HepG2 (cell line): ENCODE measurements at regions not wholly inside any gene's neighbourhood (a gene's known extent, or its start where the extent isn't known, plus 50 kb on each side); places are given as distances from the start of the nearest gene placed in this dataset.

ENCODE experiments used
- ATAC-seq: fragments of 200-7000 bp; cut with Tn5 transposase; 3 replicates; pipeline ENCODE4 v1.9.1; 2020; ENCODE audit warnings: mild to moderate bottlenecking, moderate library complexity
- BruUV-seq: library from RNA; stranded (reverse); fragments of 400-500 nt; replicated peaks from 2 replicates; lab custom pipeline; 2021; lab: Mats Ljungman, UMichigan
- CTCF ChIA-PET: fragments of 300-600 bp; formaldehyde crosslinking; extraction: SDS; loops from one replicate; lab custom pipeline; 2021; ENCODE audit warnings: low total read pairs, inconsistent platforms, low intra/inter-chr PET ratio; lab: Yijun Ruan, JAX
- POLR2A ChIA-PET: fragments of 350-600 bp; sonication (Branson Sonifier 250); formaldehyde crosslinking; loops from one replicate; lab custom pipeline; 2020; ENCODE audit warnings: antibody characterized with exemption, inconsistent platforms; lab: Yijun Ruan, JAX
- DNase-seq: peaks from one replicate; pipeline ENCODE4 v3.0.0-alpha.2; 2015; ENCODE audit warnings: low spot score
- FAIRE-seq: peaks from 3 replicates; lab custom pipeline; 2011; peaks lifted over from hg19 to GRCh38; lab: Jason Lieb, UNC
- H2AFZ ChIP-seq: one replicate; pipeline ENCODE4 v1.6.1; 2011; ENCODE audit warnings: low read length, inconsistent platforms
- H3K27ac ChIP-seq: fragments of 300-600 bp; 3 replicates; pipeline ENCODE4 v1.8.0; 2011; ENCODE audit warnings: mixed run types, mild to moderate bottlenecking, mixed read lengths, low read length, inconsistent platforms; ENCODE audit not compliant: insufficient read depth; ENCODE audit errors: extremely low read length
- H3K27me3 ChIP-seq, 2 experiments: fragments of 200-600 bp in 1 of 2; 2 replicates in 1 of 2; 3 replicates in 1 of 2; pipeline versions ENCODE4 v1.6.0 to v1.8.0; 2011; ENCODE audit warnings: low read length in 2 of 2, mild to moderate bottlenecking in 2 of 2, moderate library complexity in 2 of 2, inconsistent platforms in 1 of 2; ENCODE audit not compliant: insufficient read depth in 2 of 2, control insufficient read depth in 1 of 2
- H3K36me3 ChIP-seq, 2 experiments: fragments of 200-600 bp in 1 of 2; replicated peaks in 1 of 2; 2 replicates in 1 of 2; 3 replicates in 1 of 2; pipeline versions ENCODE4 v1.5.1 to v1.8.0; 2011; ENCODE audit warnings: low read length in 2 of 2, inconsistent platforms in 1 of 2; ENCODE audit not compliant: insufficient read depth in 2 of 2, control insufficient read depth in 1 of 2
- H3K4me1 ChIP-seq: 2 replicates; pipeline ENCODE4 v1.5.1; 2012; ENCODE audit warnings: low read length, inconsistent platforms; ENCODE audit not compliant: insufficient read depth
- H3K4me2 ChIP-seq: 2 replicates; pipeline ENCODE4 v1.6.0; 2011; ENCODE audit warnings: low read depth, low read length, inconsistent platforms
- H3K4me3 ChIP-seq, 3 experiments: fragments of 200-600 bp in 1 of 3; sonication (generic), shearing (Covaris generic) in 1 of 3; replicated peaks in 1 of 3; 2 replicates each; pipeline ENCODE4 v1.5.1; 2011 to 2016; ENCODE audit warnings: low read length in 3 of 3, inconsistent platforms in 2 of 3, low read depth in 2 of 3, mild to moderate bottlenecking in 2 of 3, control low read depth in 1 of 3, mixed read lengths in 1 of 3; ENCODE audit not compliant: insufficient read depth in 1 of 3
- H3K79me2 ChIP-seq: one replicate; pipeline ENCODE4 v1.6.1; 2011; ENCODE audit warnings: low read length, inconsistent platforms; ENCODE audit not compliant: insufficient read depth
- H3K9ac ChIP-seq: 2 replicates; pipeline ENCODE4 v1.6.0; 2011; ENCODE audit warnings: mild to moderate bottlenecking, low read depth, low read length, inconsistent platforms; ENCODE audit not compliant: insufficient read depth
- H3K9me3 ChIP-seq: 2 replicates; pipeline ENCODE4 v1.5.1; 2012; ENCODE audit warnings: mild to moderate bottlenecking, low read length
- H4K20me1 ChIP-seq: 2 replicates; pipeline ENCODE4 v1.6.0; 2011; ENCODE audit warnings: inconsistent platforms, mild to moderate bottlenecking, low read length, moderate library complexity; ENCODE audit not compliant: insufficient read depth
- CEBPB ChIP-seq: IDR thresholded peaks from 2 replicates; pipeline ENCODE4 v1.6.1; 2011; ENCODE audit warnings: low read depth, low read length, improper control_type of control experiment, borderline replicate concordance
- EEA1 ChIP-seq: sonication (generic); formaldehyde crosslinking; IDR thresholded peaks from 2 replicates; pipeline ENCODE4 v1.5.1; 2020; ENCODE audit warnings: mild to moderate bottlenecking, missing genetic modification reagents, borderline replicate concordance
- EED ChIP-seq: sonication (generic); formaldehyde crosslinking; IDR thresholded peaks from 2 replicates; pipeline ENCODE4 v1.5.0; 2020; ENCODE audit warnings: mild to moderate bottlenecking, missing genetic modification reagents
- HOXA3 ChIP-seq: sonication (generic); formaldehyde crosslinking; IDR thresholded peaks from 2 replicates; pipeline ENCODE4 v1.5.0; 2020; ENCODE audit warnings: missing genetic modification reagents
- IKZF4 ChIP-seq: sonication (generic); formaldehyde crosslinking; IDR thresholded peaks from 2 replicates; pipeline ENCODE4 v1.5.1; 2020; ENCODE audit warnings: borderline replicate concordance, mild to moderate bottlenecking, low read depth, missing genetic modification reagents; ENCODE audit errors: not compliant biosample characterization
- KLF11 ChIP-seq: IDR thresholded peaks from 2 replicates; pipeline ENCODE4 v1.6.1; 2016; ENCODE audit warnings: missing compliant biosample characterization
- KMT2B ChIP-seq: IDR thresholded peaks from 2 replicates; pipeline ENCODE4 v1.6.1; 2016; ENCODE audit warnings: missing genetic modification reagents, missing compliant biosample characterization
- MYPOP ChIP-seq: sonication (generic); formaldehyde crosslinking; IDR thresholded peaks from 2 replicates; pipeline ENCODE4 v1.8.1; 2023; ENCODE audit warnings: mild to moderate bottlenecking, moderate library complexity, missing genetic modification reagents
- RFXANK ChIP-seq: IDR thresholded peaks from 2 replicates; pipeline ENCODE4 v1.6.1; 2016
- SP140L ChIP-seq: sonication (generic); formaldehyde crosslinking; IDR thresholded peaks from 2 replicates; pipeline ENCODE4 v1.4.0; 2020; ENCODE audit warnings: missing genetic modification reagents, borderline replicate concordance
- SRF ChIP-seq: IDR thresholded peaks from 2 replicates; pipeline ENCODE4 v1.6.1; 2011; ENCODE audit warnings: mild to moderate bottlenecking, low read depth, low read length, moderate library complexity
- XBP1 ChIP-seq: sonication (generic); formaldehyde crosslinking; IDR thresholded peaks from 2 replicates; pipeline ENCODE4 v1.5.0; 2020; ENCODE audit warnings: missing genetic modification reagents
- ZFP36L1 ChIP-seq: sonication (generic); formaldehyde crosslinking; IDR thresholded peaks from 2 replicates; pipeline ENCODE4 v1.8.0; 2022; ENCODE audit warnings: mild to moderate bottlenecking, missing genetic modification reagents, moderate library complexity
- ZNF567 ChIP-seq: sonication (generic); formaldehyde crosslinking; IDR thresholded peaks from 2 replicates; pipeline ENCODE4 v1.8.1; 2023; ENCODE audit warnings: mild to moderate bottlenecking, missing genetic modification reagents, borderline replicate concordance
- ZNF598 ChIP-seq: sonication (generic); formaldehyde crosslinking; IDR thresholded peaks from 2 replicates; pipeline ENCODE4 v1.5.1; 2020; ENCODE audit warnings: mild to moderate bottlenecking, missing genetic modification reagents, borderline replicate concordance
- ZNF75D ChIP-seq: sonication (generic); formaldehyde crosslinking; IDR thresholded peaks from 2 replicates; pipeline ENCODE4 v1.8.1; 2023; ENCODE audit warnings: missing genetic modification reagents, mild to moderate bottlenecking, borderline replicate concordance
- ZNF878 ChIP-seq: sonication (generic); formaldehyde crosslinking; IDR thresholded peaks from 2 replicates; pipeline ENCODE4 v1.8.1; 2023; ENCODE audit warnings: mild to moderate bottlenecking, missing genetic modification reagents, moderate library complexity
- WGBS: methylation state at CpG from one replicate; pipeline ENCODE4 v1.1.6; 2017; ENCODE audit warnings: low lambda C conversion rate; 5-methylcytosine and 5-hydroxymethylcytosine counted together
- in situ Hi-C: cut with HindIII; loops from 2 replicates; pipeline ENCODE4 v1.10.0; 2017; ENCODE audit warnings: low pct_unique_long_range_greater_than_20kb; ENCODE audit not compliant: extremely low pct_ligation_motif_present
- intact Hi-C: fragments of 100-400 bp; cut with micrococcal nuclease; formaldehyde crosslinking; loops from one replicate; pipeline ENCODE4 v1.10.0; 2022; ENCODE audit not compliant: unreplicated experiment
- TF ChIP-seq, protein P1 (sequence below): sonication (generic); formaldehyde crosslinking; IDR thresholded peaks from 2 replicates; pipeline ENCODE4 v1.8.0; 2022; ENCODE audit warnings: missing genetic modification reagents, mild to moderate bottlenecking, moderate library complexity, borderline replicate concordance
- TF ChIP-seq, protein P2 (sequence below), 2 experiments: sonication (generic) in 1 of 2; formaldehyde crosslinking in 1 of 2; IDR thresholded peaks; 2 replicates each; pipeline versions ENCODE4 v1.4.0 to v1.6.1; 2016 to 2020; ENCODE audit warnings: borderline replicate concordance in 1 of 2, low read depth in 1 of 2, mild to moderate bottlenecking in 1 of 2, missing genetic modification reagents in 1 of 2

DNA sequence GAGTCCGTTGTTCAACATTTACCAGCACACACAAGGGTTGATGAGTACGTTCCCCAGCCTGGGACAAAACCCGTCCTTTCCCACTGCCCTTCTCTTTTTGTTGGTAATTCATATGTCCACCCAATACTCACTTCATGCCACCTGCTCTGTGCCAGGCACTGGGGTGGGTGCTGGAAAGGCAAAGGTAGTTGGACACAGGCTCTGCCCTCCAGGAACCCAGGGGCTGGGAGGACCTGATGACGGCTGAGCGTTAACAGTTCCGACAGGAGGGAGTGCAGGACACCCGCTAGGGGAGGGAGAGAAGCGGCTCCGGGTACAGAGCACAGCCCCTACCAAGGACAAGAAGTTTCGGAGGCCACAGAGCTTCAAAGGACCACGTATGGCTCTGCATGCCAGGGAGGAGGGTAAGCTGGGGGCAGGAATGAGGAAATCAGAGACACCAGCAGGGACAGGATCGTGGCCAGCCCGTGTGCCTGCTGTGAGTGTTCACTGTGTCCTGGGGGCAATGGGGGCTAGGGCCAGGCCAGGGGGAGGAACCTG is 134.1 kb upstream of the GPC1 start:
- CTCF ChIA-PET, result no interaction called here
- FAIRE-seq, result no peak
- TF ChIP-seq, protein P1, sequence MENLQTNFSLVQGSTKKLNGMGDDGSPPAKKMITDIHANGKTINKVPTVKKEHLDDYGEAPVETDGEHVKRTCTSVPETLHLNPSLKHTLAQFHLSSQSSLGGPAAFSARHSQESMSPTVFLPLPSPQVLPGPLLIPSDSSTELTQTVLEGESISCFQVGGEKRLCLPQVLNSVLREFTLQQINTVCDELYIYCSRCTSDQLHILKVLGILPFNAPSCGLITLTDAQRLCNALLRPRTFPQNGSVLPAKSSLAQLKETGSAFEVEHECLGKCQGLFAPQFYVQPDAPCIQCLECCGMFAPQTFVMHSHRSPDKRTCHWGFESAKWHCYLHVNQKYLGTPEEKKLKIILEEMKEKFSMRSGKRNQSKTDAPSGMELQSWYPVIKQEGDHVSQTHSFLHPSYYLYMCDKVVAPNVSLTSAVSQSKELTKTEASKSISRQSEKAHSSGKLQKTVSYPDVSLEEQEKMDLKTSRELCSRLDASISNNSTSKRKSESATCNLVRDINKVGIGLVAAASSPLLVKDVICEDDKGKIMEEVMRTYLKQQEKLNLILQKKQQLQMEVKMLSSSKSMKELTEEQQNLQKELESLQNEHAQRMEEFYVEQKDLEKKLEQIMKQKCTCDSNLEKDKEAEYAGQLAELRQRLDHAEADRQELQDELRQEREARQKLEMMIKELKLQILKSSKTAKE (CRISPR knock-in tag), result no peak
- no peak for TF ChIP-seq ZNF567 (CRISPR knock-in tag)
- no peak for TF ChIP-seq ZFP36L1 (CRISPR knock-in tag)
- TF ChIP-seq SRF, result no peak
- no peak for TF ChIP-seq HOXA3
- no peak for TF ChIP-seq EEA1 (CRISPR knock-in tag)
- no peak for TF ChIP-seq RFXANK (CRISPR knock-in tag)
- TF ChIP-seq XBP1, result no peak
- no peak for TF ChIP-seq EED (CRISPR knock-in tag)
- TF ChIP-seq, protein P2, sequence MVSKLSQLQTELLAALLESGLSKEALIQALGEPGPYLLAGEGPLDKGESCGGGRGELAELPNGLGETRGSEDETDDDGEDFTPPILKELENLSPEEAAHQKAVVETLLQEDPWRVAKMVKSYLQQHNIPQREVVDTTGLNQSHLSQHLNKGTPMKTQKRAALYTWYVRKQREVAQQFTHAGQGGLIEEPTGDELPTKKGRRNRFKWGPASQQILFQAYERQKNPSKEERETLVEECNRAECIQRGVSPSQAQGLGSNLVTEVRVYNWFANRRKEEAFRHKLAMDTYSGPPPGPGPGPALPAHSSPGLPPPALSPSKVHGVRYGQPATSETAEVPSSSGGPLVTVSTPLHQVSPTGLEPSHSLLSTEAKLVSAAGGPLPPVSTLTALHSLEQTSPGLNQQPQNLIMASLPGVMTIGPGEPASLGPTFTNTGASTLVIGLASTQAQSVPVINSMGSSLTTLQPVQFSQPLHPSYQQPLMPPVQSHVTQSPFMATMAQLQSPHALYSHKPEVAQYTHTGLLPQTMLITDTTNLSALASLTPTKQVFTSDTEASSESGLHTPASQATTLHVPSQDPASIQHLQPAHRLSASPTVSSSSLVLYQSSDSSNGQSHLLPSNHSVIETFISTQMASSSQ (IDR thresholded peaks at IDR 0.05; ENCODE audit: low read depth), result no peak
- TF ChIP-seq, protein P2 (CRISPR knock-in tag; IDR thresholded peaks at IDR 0.05; ENCODE audit: borderline replicate concordance), result no peak
- TF ChIP-seq ZNF878 (CRISPR knock-in tag), result no peak
- no peak for TF ChIP-seq CEBPB
- no peak for TF ChIP-seq KMT2B (CRISPR knock-in tag)
- TF ChIP-seq ZNF75D (CRISPR knock-in tag), result no peak
- TF ChIP-seq KLF11, result no peak
- no peak for TF ChIP-seq SP140L (CRISPR knock-in tag)
- no peak for TF ChIP-seq IKZF4 (CRISPR knock-in tag)
- TF ChIP-seq ZNF598, result no peak
- TF ChIP-seq MYPOP (CRISPR knock-in tag), result no peak

More for the DNA sequence above, 134.1 kb upstream of the GPC1 start:
- no TSS peak for BruUV-seq
- ATAC-seq, result no peak
- POLR2A ChIA-PET, result no interaction called here
- Histone ChIP-seq H3K27ac (no peak overlapping the region), H3K79me2 (no peaks in the 10 kb centered on the region), H3K36me3 (no peaks in the 10 kb centered on the region), H3K27me3 (peaks cover 24 to 84% of the 10 kb centered on the region in 2 experiments), H2AFZ (no peak overlapping the region), H3K4me3 (no peak overlapping the region), H3K9ac (no peak overlapping the region), H3K4me2 (no peak overlapping the region), H3K4me1 (no peaks in the 10 kb centered on the region), H4K20me1 (peaks cover 6% of the 10 kb centered on the region; the same call in 1 of the 2 replicates), H3K9me3 (no peaks in the 10 kb centered on the region)
- intact Hi-C loops, result no loop called here
- WGBS, result 16% methylated on average over 13 of the region's 13 CpGs
- DNase-seq, result no peak
- in situ Hi-C loops, result no loop called here
